GM18861 (cell line): ENCODE measurements at regions not wholly inside any gene's neighbourhood (a gene's known extent, or its start where the extent isn't known, plus 50 kb on each side); places are given as distances from the start of the nearest gene placed in this dataset.
"Not testable (repeated sequence)": the region's sequence is repeated elsewhere in the genome, so short reads cannot be mapped to it uniquely, and the experiment has no call there.

Experiments
- ATAC-seq: cut with Tn5 transposase; IDR thresholded peaks from one replicate; pipeline ENCODE4 v1.9.1; 2021; ENCODE audit not compliant: unreplicated experiment

- ATAC-seq, result not testable (repeated sequence)
Measured at GRCh38 chr20:40012026-40012425, 677.0 kb downstream of the MAFB start.

- no peak for ATAC-seq
Measured at GRCh38 chr20:40010483-40010882, 678.6 kb downstream of the MAFB start.

GRCh38 chr20:40009542-40009941, 679.5 kb downstream of the MAFB start:
- ATAC-seq, result no peak

- ATAC-seq, result no peak
Measured at GRCh38 chr20:40008177-40008576, 680.9 kb downstream of the MAFB start.

- no peak for ATAC-seq
Measured at GRCh38 chr20:40006168-40006860, 682.7 kb downstream of the MAFB start.

GRCh38 chr20:40004092-40004491, 684.9 kb downstream of the MAFB start:
- ATAC-seq, result not testable (repeated sequence)

- no peak for ATAC-seq
Measured at GRCh38 chr20:39993742-39994141, 695.3 kb downstream of the MAFB start.

GRCh38 chr20:39990692-39991091, 698.3 kb downstream of the MAFB start:
- ATAC-seq, result no peak

GRCh38 chr20:39988991-39989390, 700.0 kb downstream of the MAFB start:
- no peak for ATAC-seq

GRCh38 chr20:39986173-39986904, 702.7 kb downstream of the MAFB start:
- ATAC-seq, result no peak

- no peak for ATAC-seq
Measured at GRCh38 chr20:39985271-39985827, 703.7 kb downstream of the MAFB start.

- ATAC-seq, result no peak
Measured at GRCh38 chr20:39983655-39984054, 705.4 kb downstream of the MAFB start.

- no peak for ATAC-seq
Measured at GRCh38 chr20:39983183-39983582, 705.9 kb downstream of the MAFB start.

GRCh38 chr20:39974966-39975501, 714.0 kb downstream of the MAFB start:
- no peak for ATAC-seq

- no peak for ATAC-seq
Measured at GRCh38 chr20:39968495-39968894, 720.5 kb downstream of the MAFB start.

GRCh38 chr20:39967806-39968205, 721.2 kb downstream of the MAFB start:
- ATAC-seq, result no peak

- ATAC-seq, result no peak
Measured at GRCh38 chr20:39961637-39962244, 727.3 kb downstream of the MAFB start.

GRCh38 chr20:39960522-39961428, 728.3 kb downstream of the MAFB start:
- ATAC-seq, result no peak

- ATAC-seq, result not testable (repeated sequence)
Measured at GRCh38 chr20:39957911-39958310, 731.1 kb downstream of the MAFB start.

GRCh38 chr20:39954621-39955020, 734.4 kb downstream of the MAFB start:
- no peak for ATAC-seq
